OCI-LY3 (cell line): ENCODE measurements at regions not wholly inside any gene's neighbourhood (a gene's known extent, or its start where the extent isn't known, plus 50 kb on each side); places are given as distances from the start of the nearest gene placed in this dataset.

Experiments used
- H2AFZ ChIP-seq: fragments of 200-600, 300-600 bp; shearing (Covaris generic); 2 replicates; pipeline ENCODE4 v1.6.0; 2014; ENCODE audit warnings: antibody characterized with exemption, low read depth, low read length
- H3K27ac ChIP-seq: fragments of 200-600, 300-600 bp; sonication (generic); 2 replicates; pipeline ENCODE4 v1.5.1; 2014; ENCODE audit warnings: mild to moderate bottlenecking, low read length, moderate library complexity, mixed read lengths
- H3K27me3 ChIP-seq: fragments of 200-600, 300-600 bp; sonication (generic); 2 replicates; pipeline ENCODE4 v1.6.1; 2014; ENCODE audit warnings: low read depth, low read length, mixed read lengths
- H3K36me3 ChIP-seq: fragments of 200-600, 300-600 bp; sonication (generic); replicated peaks from 2 replicates; pipeline ENCODE3; 2014; ENCODE audit warnings: low read depth, low read length, mixed read lengths
- H3K4me1 ChIP-seq: fragments of 300-600, 200-600 bp; sonication (generic); 2 replicates; pipeline ENCODE4 v1.6.1; 2014; ENCODE audit warnings: low read length, mixed read lengths
- H3K4me2 ChIP-seq: fragments of 200-600, 300-600 bp; sonication (generic); 2 replicates; pipeline ENCODE4 v1.6.1; 2014; ENCODE audit warnings: low read length, mixed read lengths
- H3K4me3 ChIP-seq: fragments of 300-600, 200-600 bp; sonication (generic); 2 replicates; pipeline ENCODE4 v1.5.1; 2014; ENCODE audit warnings: antibody characterized with exemption, mild to moderate bottlenecking, low read length, moderate library complexity
- H3K79me2 ChIP-seq: fragments of 300-600, 200-600 bp; shearing (Covaris generic); 2 replicates; pipeline ENCODE4 v1.6.1; 2014; ENCODE audit warnings: mild to moderate bottlenecking, low read length, mixed read lengths
- H3K9ac ChIP-seq: fragments of 300-600, 200-600 bp; shearing (Covaris generic); 2 replicates; pipeline ENCODE4 v1.6.0; 2014; ENCODE audit warnings: mild to moderate bottlenecking, low read length, moderate library complexity
- H3K9me3 ChIP-seq: fragments of 200-600, 300-600 bp; shearing (Covaris generic); 2 replicates; pipeline ENCODE4 v1.6.1; 2014; ENCODE audit warnings: low read length, mixed read lengths; ENCODE audit not compliant: insufficient read depth
- H4K20me1 ChIP-seq: fragments of 200-600, 300-600 bp; sonication (generic); 2 replicates; pipeline ENCODE4 v1.6.1; 2016; ENCODE audit warnings: low read length, mixed read lengths; ENCODE audit not compliant: insufficient read depth
- EZH2phosphoT487 ChIP-seq: fragments of 200-600 bp; shearing (Covaris generic); IDR thresholded peaks from 2 replicates; pipeline ENCODE4 v1.6.1; 2018; ENCODE audit warnings: antibody characterized with exemption, mixed run types, low read depth
- TF ChIP-seq, protein P1 (sequence below): fragments of 200-600, 300-600 bp; sonication (generic); IDR thresholded peaks from 2 replicates; pipeline ENCODE4 v1.5.1; 2014; ENCODE audit warnings: antibody characterized with exemption, low read length, low read depth

DNA sequence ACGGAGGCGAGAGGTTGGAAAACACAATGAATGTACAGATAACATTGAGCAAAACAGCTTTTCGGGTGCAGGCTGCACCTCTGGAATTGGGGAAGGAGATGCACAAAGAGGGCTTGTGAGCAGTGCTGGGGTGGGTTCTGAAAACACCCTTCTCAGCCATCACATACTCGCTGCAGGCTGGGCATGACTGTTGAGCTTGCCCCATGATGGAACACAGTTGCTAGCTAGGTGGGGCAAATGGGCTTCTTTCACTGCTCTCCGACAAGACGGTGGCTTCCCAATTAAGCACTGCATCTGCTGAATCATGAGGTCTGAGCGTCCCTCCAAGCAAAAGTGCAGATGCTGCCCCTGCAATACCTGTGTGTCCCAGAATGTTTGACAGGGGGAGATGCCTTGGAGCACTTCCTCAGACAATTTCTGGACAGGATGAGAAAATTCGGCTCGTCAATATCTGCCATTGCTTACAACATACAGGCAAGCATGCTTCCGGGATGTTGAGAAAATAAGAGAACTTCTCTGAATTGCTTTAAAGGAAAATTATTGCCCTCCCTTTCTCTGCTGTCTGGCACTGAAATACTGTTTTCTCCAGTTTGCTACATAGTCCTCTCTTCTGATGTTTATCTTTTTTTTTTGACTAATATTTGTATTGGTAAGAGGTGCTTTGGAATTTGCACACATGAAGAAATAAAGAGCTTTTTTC is 77.3 kb upstream of the SH3BP4 start:
- no peaks in the 10 kb centered on the region for H3K36me3 ChIP-seq
- no peak overlapping the region for H3K4me2 ChIP-seq
- no peaks in the 10 kb centered on the region for H3K79me2 ChIP-seq
- H4K20me1 ChIP-seq, result no peaks in the 10 kb centered on the region
- TF ChIP-seq, protein P1, sequence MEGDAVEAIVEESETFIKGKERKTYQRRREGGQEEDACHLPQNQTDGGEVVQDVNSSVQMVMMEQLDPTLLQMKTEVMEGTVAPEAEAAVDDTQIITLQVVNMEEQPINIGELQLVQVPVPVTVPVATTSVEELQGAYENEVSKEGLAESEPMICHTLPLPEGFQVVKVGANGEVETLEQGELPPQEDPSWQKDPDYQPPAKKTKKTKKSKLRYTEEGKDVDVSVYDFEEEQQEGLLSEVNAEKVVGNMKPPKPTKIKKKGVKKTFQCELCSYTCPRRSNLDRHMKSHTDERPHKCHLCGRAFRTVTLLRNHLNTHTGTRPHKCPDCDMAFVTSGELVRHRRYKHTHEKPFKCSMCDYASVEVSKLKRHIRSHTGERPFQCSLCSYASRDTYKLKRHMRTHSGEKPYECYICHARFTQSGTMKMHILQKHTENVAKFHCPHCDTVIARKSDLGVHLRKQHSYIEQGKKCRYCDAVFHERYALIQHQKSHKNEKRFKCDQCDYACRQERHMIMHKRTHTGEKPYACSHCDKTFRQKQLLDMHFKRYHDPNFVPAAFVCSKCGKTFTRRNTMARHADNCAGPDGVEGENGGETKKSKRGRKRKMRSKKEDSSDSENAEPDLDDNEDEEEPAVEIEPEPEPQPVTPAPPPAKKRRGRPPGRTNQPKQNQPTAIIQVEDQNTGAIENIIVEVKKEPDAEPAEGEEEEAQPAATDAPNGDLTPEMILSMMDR, result no peak
- TF ChIP-seq EZH2phosphoT487, result no peak
- no peaks in the 10 kb centered on the region for H3K27me3 ChIP-seq
- no peak overlapping the region for H3K27ac ChIP-seq
- no peak overlapping the region for H3K9ac ChIP-seq
- no peak overlapping the region for H2AFZ ChIP-seq
- H3K4me1 ChIP-seq, result no peaks in the 10 kb centered on the region
- H3K9me3 ChIP-seq, result no peaks in the 10 kb centered on the region
- no peak overlapping the region for H3K4me3 ChIP-seq

DNA sequence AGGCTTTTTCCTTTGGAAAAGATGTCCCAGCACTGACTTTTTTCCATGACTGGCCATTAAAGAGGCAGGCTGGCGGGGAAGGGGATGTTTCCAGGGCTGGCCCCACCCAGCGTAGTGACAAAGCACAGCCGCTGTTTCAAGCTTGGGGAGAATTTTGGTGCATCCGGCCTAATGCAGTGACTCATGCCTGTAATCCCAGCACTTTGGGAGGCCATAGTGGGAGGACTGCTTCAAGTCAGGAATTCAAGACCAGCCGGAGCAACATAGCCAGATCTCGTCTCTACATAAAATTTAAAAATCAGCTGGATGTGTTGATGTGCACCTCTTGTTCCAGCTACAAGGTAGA is 78.0 kb upstream of the SH3BP4 start:
- no peaks in the 10 kb centered on the region for H3K79me2 ChIP-seq
- H3K27me3 ChIP-seq, result no peaks in the 10 kb centered on the region
- no peaks in the 10 kb centered on the region for H3K9me3 ChIP-seq
- H3K4me2 ChIP-seq, result no peak overlapping the region
- H3K36me3 ChIP-seq, result no peaks in the 10 kb centered on the region
- H3K4me3 ChIP-seq, result no peak overlapping the region
- H3K4me1 ChIP-seq, result no peaks in the 10 kb centered on the region
- no peak overlapping the region for H2AFZ ChIP-seq
- H3K27ac ChIP-seq, result no peak overlapping the region
- H3K9ac ChIP-seq, result no peak overlapping the region
- H4K20me1 ChIP-seq, result no peaks in the 10 kb centered on the region
- TF ChIP-seq EZH2phosphoT487, result no peak
- TF ChIP-seq, protein P1, result no peak

DNA sequence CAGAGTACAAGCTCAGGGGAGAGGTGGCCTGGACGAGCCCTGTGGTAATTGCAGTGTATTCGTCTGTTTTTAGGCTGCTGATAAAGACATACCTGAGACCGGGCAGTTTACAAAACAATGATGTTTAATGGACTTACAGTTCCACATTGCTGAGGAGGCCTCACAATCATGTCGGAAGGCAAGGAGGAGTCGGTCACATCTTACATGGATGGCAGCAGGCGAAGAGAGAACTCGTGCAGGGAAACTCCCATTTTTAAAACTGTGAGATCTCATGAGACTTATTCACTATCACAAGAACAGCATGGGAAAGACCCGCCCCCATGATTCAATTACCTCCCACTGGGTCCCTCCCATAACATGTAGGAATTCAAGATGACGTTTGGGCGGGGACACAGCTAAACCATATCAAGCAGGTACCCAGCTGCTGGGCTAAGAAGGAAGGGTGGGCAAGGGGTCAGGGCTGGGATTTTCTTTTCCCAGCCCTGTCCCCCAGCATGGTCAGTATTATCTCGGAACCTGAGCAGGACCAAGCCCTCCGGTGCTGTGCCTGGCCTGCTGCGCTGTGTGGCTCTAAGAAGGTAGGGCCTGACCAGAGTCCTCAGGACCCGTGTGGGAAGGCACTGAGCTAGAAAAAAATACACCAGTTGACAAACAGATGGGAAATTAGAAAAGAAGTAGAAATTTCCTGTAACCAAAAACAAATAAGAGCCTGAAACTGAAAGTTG is 78.6 kb upstream of the SH3BP4 start:
- Histone ChIP-seq H3K27me3 (no peaks in the 10 kb centered on the region), H3K4me1 (no peaks in the 10 kb centered on the region), H2AFZ (no peak overlapping the region), H3K79me2 (no peaks in the 10 kb centered on the region), H3K4me2 (no peak overlapping the region), H3K4me3 (no peak overlapping the region), H3K9ac (no peak overlapping the region), H4K20me1 (no peaks in the 10 kb centered on the region), H3K27ac (no peak overlapping the region), H3K9me3 (no peaks in the 10 kb centered on the region), H3K36me3 (no peaks in the 10 kb centered on the region)
- TF ChIP-seq, protein P1, result no peak
- TF ChIP-seq EZH2phosphoT487, result no peak

DNA sequence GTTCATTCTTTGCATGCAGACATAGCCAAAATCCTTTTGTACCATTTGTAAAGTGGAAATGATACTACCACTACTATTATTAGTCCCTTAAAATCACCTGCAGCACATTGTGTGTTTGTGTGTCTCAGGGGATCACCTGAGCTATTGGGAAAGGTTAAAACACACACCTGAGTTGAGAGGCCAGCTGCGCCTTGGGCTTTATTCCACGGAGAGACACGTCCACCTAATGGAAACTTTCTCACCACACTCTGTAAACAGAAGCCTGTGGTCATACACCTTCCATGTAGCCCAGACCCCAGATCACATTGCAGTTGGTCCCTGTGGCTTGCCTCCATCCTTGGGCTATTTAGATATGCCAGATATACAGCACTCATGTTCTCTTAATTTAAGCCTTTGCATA is 81.8 kb upstream of the SH3BP4 start:
- TF ChIP-seq, protein P1, result no peak
- TF ChIP-seq EZH2phosphoT487, result no peak

More for the DNA sequence above, 81.8 kb upstream of the SH3BP4 start:
- no peaks in the 10 kb centered on the region for H4K20me1 ChIP-seq
- no peaks in the 10 kb centered on the region for H3K27me3 ChIP-seq
- no peak overlapping the region for H3K4me3 ChIP-seq
- H3K4me2 ChIP-seq, result no peak overlapping the region
- no peak overlapping the region for H3K9ac ChIP-seq
- H3K79me2 ChIP-seq, result no peaks in the 10 kb centered on the region
- H3K27ac ChIP-seq, result no peak overlapping the region
- H3K36me3 ChIP-seq, result no peaks in the 10 kb centered on the region
- H3K9me3 ChIP-seq, result no peaks in the 10 kb centered on the region
- no peaks in the 10 kb centered on the region for H3K4me1 ChIP-seq
- H2AFZ ChIP-seq, result no peak overlapping the region
